Femur (tissue), 1 donor: ENCODE measurements at regions not wholly inside any gene's neighbourhood (a gene's known extent, or its start where the extent isn't known, plus 50 kb on each side); places are given as distances from the start of the nearest gene placed in this dataset.
A peak's percentile ranks its signal among the peaks of the same experiment; 100 is the strongest.
"Not testable (repeated sequence)": the region's sequence is repeated elsewhere in the genome, so short reads cannot be mapped to it uniquely, and the experiment has no call there.

Source experiments
- DNase-seq: peaks from one replicate; pipeline ENCODE4 v3.0.0-alpha.2; 2017

GRCh38 chr3:159749406-159749805 is 239.2 kb upstream of the IL12A start:
- DNase-seq, result no peak

GRCh38 chr3:159751146-159751545 is 237.5 kb upstream of the IL12A start:
- no peak for DNase-seq

DNA sequence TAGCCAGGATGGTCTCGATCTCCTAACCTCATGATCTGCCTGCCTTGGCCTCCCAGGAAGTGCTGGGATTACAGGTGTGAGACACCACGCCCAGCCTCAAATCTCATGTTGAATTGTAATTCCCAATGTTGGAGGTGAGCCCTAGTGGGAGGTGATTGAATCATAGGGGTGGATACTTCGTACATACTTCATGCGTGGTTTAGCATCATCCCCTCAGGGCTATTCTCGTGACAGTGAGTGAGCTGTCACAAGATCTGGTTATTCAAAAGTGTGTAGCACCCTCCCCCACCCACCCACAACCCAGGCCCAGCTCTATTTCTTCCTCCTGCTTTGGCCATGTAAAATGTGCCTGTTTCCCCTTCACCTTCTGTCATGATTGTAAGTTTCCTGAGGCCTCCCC is 236.9 kb upstream of the IL12A start:
- no peak for DNase-seq

DNA sequence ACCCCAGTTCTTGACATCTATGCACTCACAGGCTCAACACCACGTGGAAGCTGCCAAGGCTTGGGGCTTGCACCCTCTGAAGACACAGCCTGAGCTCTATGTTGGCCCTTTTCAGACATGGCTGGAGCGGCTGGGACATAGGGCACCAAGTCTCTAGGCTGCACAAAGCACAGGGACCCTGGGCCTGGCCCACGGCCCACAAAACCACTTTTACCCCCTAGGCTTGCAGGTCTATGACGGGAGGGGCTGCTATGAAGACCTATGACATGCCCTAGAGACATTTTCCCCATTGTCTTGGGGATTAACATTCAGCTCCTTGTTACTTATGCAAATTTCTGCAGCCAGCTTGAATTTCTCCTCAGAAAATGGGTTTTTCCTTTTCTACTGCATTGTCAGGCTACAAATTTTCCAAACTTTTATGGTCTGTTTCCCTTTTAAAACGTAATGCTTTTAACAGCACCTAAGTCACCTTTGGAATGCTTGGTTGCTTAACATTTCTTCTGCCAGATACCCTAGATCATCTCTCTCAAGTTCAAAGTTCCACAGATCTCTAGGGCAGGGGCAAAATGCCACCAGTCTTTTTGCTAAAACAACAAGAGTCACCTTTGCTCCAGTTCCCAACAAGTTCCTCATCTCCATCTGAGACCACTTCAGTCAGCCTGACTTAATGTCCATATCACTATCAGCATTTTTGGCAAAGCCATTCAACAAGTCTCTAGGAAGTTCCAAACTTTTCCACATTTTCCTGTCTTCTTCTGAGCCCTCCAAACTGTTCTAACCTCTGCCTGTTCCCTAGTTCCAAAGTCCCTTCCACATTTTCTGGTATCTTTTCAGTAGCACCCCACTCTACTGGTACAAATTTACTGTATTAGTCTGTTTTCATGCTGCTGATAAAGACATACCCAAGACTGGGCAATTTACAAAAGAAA is 232.1 kb upstream of the IL12A start:
- not testable (repeated sequence) for DNase-seq

GRCh38 chr3:159757341-159758060 is 231.1 kb upstream of the IL12A start:
- DNase-seq, result no peak

DNA sequence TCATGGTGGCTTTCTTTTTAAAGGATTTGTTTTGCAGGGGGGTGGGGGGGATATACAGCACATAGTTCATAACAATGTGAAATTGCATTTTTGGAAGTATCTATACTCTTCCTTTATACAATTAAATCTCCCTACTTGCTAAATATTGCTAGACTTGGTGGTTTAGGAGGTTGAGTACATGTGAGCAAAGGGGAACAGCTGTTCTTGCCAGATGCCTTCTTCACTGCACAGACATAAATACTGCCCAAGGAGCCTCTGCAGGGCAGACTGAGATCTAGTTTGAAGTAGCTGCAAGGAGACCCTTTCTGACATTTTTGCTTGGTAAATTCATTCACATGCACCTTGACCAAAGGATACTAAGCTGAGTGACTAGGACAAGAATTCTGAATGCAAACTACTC is 228.6 kb upstream of the IL12A start:
- DNase-seq, result no peak

DNA sequence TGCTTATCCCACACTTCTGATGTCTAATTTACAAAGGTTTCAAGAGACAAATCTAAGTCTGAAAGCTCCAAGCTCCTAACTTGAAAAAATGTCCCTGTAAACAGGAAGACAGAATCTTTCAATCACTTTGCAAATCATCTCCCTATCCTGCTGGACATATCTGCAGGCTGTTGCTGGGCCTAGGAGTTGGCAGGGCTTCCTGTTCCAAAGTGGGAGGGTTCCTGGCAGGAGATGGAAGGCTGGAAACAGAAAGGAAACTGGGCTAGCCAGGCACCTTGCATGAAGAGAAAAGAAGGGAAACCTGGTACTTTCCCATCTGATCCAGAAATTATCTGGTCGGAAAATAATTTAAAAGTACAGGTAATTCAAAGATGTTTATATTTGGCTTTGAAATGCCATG is 227.3 kb upstream of the IL12A start:
- no peak for DNase-seq

DNA sequence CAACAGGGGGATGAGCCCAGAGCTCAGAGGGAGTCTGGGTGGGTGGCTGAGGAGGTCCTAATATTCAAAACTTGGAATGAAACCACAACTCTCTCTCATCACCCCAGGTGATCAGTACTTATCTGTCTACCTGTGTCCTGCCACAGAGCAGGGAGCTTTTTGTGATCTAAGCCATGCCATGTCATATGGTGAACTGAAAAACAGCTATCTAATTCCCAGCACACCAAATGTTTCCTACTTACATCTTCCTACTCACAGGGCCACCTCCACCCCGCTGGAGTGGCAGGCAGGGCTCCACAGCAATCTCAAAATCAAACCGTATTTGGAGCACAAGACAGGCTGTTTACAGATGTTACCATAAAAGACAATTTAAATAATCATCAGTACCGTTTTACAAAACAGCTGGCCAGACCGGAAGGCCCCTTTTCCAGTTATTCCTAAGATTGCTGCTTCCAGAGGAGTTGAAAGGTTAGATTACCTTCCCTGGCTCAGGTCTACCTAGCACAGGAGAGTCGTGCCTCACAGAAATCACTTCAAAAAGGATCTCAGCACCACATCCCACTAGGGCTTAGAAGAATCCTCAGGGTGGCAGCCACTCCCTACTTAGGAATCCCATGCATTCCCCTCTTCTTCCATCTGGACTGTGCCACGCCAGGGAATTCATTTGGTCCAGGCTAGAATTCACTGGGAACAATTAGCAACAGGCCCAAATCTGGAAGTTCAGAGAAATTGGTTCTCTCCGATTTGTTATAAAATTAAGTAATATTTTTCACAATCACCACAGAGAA is 226.6 kb upstream of the IL12A start:
- no peak for DNase-seq

DNA sequence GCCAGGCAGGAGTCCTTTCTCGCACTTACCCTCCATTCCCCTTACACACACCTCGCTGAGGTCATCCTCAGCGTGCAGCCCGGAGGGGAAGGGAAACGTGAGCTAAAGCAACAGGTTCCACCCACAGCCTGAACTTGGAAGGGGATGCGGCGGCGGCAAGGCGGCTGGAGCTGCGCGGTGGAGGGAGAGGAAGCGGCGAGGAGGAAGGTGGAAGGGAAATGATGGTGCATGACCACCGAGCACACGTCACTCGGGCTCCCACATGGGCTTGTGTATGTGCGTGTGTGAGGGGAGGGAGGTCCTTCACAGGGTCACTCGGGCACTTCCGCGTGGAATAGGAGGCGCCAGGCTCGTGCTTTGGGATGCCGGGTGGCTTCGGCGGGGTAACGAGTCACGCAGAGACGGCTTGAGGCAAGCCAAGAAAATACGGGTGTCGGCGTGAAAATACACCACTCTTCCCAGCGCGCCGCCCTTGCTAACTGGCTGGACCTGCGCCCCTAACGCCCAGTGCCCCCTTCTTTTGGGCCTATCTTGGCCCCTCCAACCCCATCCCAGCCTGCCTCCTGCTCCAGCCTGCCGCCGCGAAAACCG is 225.5 kb upstream of the IL12A start:
- DNase-seq, result peak; percentile 82

GRCh38 chr3:159763602-159764489 is 224.8 kb upstream of the IL12A start:
- peak; percentile 88 for DNase-seq

DNA sequence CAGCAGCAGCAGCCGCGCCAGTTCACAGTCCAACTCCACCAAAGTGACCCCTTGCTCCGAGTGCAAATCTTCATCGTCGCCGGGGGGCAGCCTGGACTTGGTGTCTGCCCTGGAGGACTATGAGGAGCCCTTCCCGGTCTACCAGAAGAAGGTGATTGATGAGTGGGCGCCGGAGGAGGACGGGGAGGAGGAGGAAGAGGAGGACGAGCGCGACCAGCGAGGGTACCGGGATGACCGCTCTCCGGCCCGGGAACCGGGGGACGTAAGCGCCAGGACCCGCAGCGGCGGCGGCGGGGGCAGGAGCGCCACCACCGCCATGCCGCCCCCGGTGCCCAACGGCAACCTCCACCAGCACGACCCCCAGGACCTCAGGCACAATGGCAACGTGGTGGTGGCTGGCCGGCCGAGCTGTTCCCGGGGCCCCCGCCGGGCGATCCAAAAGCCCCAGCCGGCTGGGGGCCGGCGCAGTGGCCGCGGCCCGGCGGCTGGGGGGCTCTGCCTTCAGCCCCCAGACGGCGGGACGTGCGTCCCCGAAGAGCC is 224.1 kb upstream of the IL12A start:
- DNase-seq, result no peak

DNA sequence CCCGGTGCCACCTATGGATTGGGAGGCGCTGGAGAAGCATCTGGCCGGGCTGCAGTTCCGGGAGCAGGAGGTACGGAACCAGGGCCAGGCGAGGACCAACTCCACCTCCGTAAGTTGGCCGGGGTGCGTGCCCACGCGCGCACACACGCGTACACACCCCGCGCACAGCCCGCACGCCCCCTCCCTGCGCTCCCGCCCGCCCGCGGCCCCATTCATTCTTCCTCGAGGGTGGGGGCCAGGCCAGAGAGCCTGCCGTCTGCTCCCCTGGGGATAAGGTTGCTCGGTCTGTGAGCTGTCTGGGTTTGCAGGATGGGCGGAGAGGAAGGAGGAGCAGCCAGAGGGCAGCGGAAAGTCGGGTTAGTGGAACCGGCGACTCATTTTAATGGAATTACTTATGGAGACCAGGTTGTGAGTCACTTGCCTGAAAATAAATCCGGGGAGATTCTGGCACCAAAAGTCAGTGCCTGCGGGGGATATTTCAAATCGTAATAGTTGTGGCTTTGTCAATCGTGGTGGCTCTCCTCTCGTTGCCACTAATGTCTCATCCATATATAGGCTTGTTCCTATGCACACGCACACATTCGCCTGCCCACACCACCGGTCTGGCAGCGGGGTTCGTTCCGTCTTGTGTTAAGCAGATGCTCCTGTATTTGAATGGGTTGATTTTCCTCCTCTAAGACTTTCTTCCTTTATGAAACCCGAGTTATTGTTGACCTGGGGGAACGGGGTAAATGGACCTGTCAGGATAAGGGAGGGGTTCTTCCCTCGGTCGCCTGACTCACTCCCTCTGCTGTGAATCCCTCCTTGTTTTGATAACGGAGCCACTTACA is 223.4 kb upstream of the IL12A start:
- DNase-seq, result peak; percentile 87

- peak; percentile 54 for DNase-seq
Measured at GRCh38 chr3:159765860-159766294, 222.8 kb upstream of the IL12A start.

GRCh38 chr3:159766563-159767185 is 222.0 kb upstream of the IL12A start:
- no peak for DNase-seq

DNA sequence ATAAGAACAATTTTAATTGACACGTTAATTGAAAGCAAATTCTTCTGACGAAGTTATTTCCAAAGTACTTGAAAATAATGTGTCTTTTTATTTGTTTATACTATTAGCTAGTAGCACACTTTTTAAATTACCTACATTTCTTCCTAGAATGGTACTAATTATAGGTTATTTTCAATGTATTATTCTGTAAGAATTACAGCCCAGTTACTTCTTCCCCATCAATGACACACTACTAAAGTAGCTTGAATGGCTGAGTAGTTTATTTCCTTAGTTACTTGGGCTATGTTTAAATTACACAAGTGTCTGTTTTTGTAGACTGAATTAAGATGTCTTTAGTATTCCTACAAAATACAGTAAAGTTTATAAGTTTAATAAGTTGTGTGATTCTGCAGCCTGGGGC is 217.6 kb upstream of the IL12A start:
- no peak for DNase-seq

DNA sequence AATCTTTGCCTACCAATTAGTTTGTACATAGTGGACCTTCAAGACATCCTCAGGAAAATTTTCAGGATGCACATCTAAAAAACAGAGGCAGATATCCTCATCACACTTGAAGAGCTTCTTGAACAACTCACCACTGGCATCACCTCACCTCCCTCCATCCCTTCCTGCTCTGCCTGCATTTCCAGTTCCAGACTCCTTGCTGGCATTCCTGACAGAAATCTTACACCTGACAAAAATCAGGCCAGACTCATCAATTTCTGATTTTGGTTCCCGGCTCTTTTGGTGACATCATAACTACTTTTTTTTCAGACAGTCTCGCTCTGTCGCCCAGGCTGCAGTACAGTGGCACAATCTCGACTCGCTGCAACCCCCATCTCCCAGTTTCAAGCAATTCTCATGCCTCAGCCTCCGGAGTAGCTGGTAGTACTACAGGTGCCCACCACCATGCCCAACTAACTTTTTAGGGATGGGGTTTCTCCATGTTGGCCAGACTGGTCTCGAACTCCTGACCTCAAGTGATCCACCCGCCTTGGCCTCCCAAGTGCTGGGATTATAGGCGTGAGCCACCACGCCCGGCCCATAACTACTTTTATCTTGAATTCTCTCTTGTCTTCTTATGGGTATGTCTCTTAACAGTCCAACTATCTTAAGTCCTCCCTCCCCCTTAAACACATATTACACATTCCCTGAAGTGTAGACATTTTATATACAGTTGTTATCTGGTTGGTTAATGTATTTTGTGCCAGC is 216.6 kb upstream of the IL12A start:
- DNase-seq, result no peak

DNA sequence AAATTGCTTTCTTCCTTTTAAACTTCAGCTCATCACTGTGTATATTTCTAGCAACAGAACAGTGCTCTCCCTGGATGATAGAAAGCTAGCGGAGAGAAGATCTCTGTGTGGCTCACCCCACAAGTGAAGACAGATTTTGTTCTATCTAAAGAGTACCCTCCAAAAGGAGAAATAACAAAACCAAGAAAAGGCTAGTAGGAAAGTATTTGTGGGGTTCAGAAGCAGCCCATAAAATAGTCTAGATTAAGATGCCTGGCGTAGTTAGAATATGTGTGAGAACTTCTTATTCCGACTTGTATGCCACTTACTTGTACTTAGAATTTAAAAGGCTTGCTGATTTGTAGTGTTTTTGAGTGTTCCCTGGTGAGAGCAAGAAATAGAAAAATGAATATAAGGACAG is 214.9 kb upstream of the IL12A start:
- DNase-seq, result no peak

GRCh38 chr3:159775372-159775961 is 213.2 kb upstream of the IL12A start:
- peak; percentile 61 for DNase-seq

DNA sequence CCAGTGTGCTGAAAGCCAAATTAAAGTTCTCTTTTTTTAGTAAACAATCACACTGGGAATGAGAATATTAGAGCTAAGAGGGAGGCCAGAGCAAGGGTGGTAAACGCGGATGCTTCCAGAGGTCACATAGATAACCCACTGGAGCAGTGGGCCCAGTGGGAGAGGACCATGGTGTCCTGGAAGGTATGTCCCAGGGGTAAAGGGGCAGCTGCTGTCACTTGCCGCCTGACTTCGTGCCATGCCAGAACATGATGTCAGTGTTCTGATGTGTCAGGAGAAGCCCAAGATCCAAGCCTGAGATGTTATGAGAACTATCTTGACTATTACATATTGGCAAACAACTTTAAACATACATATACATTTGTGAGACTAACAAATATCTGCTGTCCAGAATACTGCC is 211.9 kb upstream of the IL12A start:
- no peak for DNase-seq
